PC-3 (cell line): ENCODE measurements at regions not wholly inside any gene's neighbourhood (a gene's known extent, or its start where the extent isn't known, plus 50 kb on each side); places are given as distances from the start of the nearest gene placed in this dataset.
A peak's percentile ranks its signal among the peaks of the same experiment; 100 is the strongest.

ENCODE experiments used
- ATAC-seq: fragments of 200-7000 bp; cut with Tn5 transposase; 2 replicates; pipeline ENCODE4 v1.9.1; 2020; ENCODE audit warnings: mild to moderate bottlenecking, moderate library complexity
- BruUV-seq: library from RNA; stranded (reverse); fragments of 400-500 nt; replicated peaks from 2 replicates; lab custom pipeline; 2021; lab: Mats Ljungman, UMichigan
- CTCF ChIA-PET: fragments of 300-600 bp; sonication (Branson Sonifier 250); formaldehyde crosslinking; loops from one replicate; lab custom pipeline; 2022; ENCODE audit warnings: antibody characterized with exemption; lab: Charles Lee
- POLR2A ChIA-PET: fragments of 300-600 bp; sonication (Branson Sonifier 250); formaldehyde crosslinking; loops from one replicate; lab custom pipeline; 2022; ENCODE audit warnings: antibody characterized with exemption; ENCODE audit not compliant: unreplicated experiment; lab: Charles Lee
- DNase-seq: peaks from one replicate; pipeline ENCODE4 v3.0.0-alpha.2; 2015
- H2AFZ ChIP-seq: fragments of 300-600 bp; sonication (generic); 2 replicates; pipeline ENCODE4 v1.6.0; 2016; ENCODE audit warnings: antibody characterized with exemption, low read length
- H3F3A ChIP-seq: fragments of 300-600 bp; sonication (generic); one replicate; pipeline ENCODE4 v1.6.0; 2017; ENCODE audit warnings: antibody characterized with exemption, low read length, control low read depth, mild to moderate bottlenecking; ENCODE audit not compliant: unreplicated experiment
- H3K27ac ChIP-seq: fragments of 300-600 bp; sonication (generic); 2 replicates; pipeline ENCODE4 v1.5.1; 2016; ENCODE audit warnings: mild to moderate bottlenecking, low read length
- H3K27me3 ChIP-seq: fragments of 300-600 bp; sonication (generic); 2 replicates; pipeline ENCODE4 v1.6.1; 2016; ENCODE audit warnings: low read length, mixed read lengths
- H3K36me3 ChIP-seq: fragments of 300-600 bp; sonication (generic); 2 replicates; pipeline ENCODE4 v1.6.1; 2016; ENCODE audit warnings: low read depth, mixed run types, low read length, mixed read lengths
- H3K4me1 ChIP-seq: fragments of 300-600 bp; sonication (generic); 2 replicates; pipeline ENCODE4 v1.5.1; 2016; ENCODE audit warnings: low read length; ENCODE audit not compliant: insufficient read depth
- H3K4me2 ChIP-seq: fragments of 300-600 bp; sonication (generic); 2 replicates; pipeline ENCODE4 v1.6.0; 2016; ENCODE audit warnings: low read length
- H3K4me3 ChIP-seq: fragments of 300-600 bp; sonication (generic); 2 replicates; pipeline ENCODE4 v1.5.1; 2016; ENCODE audit warnings: mild to moderate bottlenecking, low read length, mixed read lengths
- H3K79me2 ChIP-seq: fragments of 300-600 bp; sonication (generic); 2 replicates; pipeline ENCODE4 v1.6.1; 2017; ENCODE audit warnings: low read length, mixed read lengths
- H3K9ac ChIP-seq: fragments of 300-600 bp; sonication (generic); 2 replicates; pipeline ENCODE4 v1.6.0; 2016; ENCODE audit warnings: mild to moderate bottlenecking, low read length
- H3K9me2 ChIP-seq: fragments of 300-600 bp; sonication (generic); replicated peaks from 2 replicates; pipeline ENCODE4 v1.6.1; 2016; ENCODE audit warnings: mixed run types, low read length, mixed read lengths
- H3K9me3 ChIP-seq: fragments of 300-600 bp; sonication (generic); 2 replicates; pipeline ENCODE4 v1.6.1; 2016; ENCODE audit warnings: low read length, mixed read lengths
- H4K20me1 ChIP-seq: fragments of 300-600 bp; sonication (generic); 2 replicates; pipeline ENCODE4 v1.6.1; 2016; ENCODE audit warnings: low read length, mixed read lengths
- EZH2 ChIP-seq: fragments of 300-600 bp; sonication (generic); IDR thresholded peaks from one replicate; pipeline ENCODE4 v1.6.1; 2017; ENCODE audit warnings: antibody characterized with exemption, mild to moderate bottlenecking, low read length; ENCODE audit not compliant: unreplicated experiment
- EZH2phosphoT487 ChIP-seq: fragments of 300-600 bp; sonication (generic); IDR thresholded peaks from 2 replicates; pipeline ENCODE4 v1.6.1; 2018; ENCODE audit warnings: mild to moderate bottlenecking, antibody characterized with exemption, low read length, borderline replicate concordance
- intact Hi-C: fragments of 100-400 bp; cut with micrococcal nuclease; formaldehyde crosslinking; loops from 2 replicates; pipeline ENCODE4 v1.9.0; 2023
- TF ChIP-seq, protein P1 (sequence below): fragments of 300-600 bp; sonication (generic); conservative IDR thresholded peaks from 2 replicates; pipeline ENCODE4 v1.5.1; 2017; ENCODE audit warnings: antibody characterized with exemption, low read depth, mild to moderate bottlenecking, low read length

DNA sequence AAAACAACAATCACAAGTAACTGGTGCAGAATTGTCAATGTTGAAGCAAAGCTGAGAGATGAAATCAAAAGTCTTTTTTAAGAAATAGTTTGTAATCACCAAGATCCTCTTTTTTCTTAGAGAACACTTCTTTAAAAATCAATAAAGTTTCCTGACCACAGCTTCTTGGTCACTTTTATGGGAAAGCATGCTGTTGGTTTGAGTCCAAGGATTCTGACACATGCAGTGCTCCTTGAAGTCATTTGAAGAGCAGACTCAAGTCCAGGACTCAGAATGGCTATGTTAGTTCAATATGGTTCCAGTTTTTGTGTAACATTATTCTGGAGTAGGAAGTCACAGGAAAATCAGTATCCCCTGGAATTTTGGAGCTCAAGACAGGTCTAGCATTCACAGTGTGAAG, 480.6 kb downstream of the NR2F1-AS1 start:
- no peaks in the 10 kb centered on the region for H3K79me2 ChIP-seq
- no peak overlapping the region for H3K4me3 ChIP-seq
- ATAC-seq (peak; percentile 77), DNase-seq (peak; percentile 85)
- H3K27me3 ChIP-seq = no peaks in the 10 kb centered on the region
- CTCF ChIA-PET = no interaction called here
- H3K9me2 ChIP-seq = no peaks in the 10 kb centered on the region
- no peaks in the 10 kb centered on the region for H3F3A ChIP-seq
- no peaks in the 10 kb centered on the region for H3K36me3 ChIP-seq
- BruUV-seq = no TSS peak
- intact Hi-C loops = loop anchor here (2.0 to 5.0 kb wide), 2 partner anchors 152 to 480 kb away; partner anchors contain the start of gene NR2F1-AS1
- H3K4me2 ChIP-seq = peak overlapping the region; percentile 21
- H3K27ac ChIP-seq = peak overlapping the region; percentile 64
- no peaks in the 10 kb centered on the region for H4K20me1 ChIP-seq
- no peaks in the 10 kb centered on the region for H3K9me3 ChIP-seq
- no peak for TF ChIP-seq EZH2
- TF ChIP-seq, protein P1, sequence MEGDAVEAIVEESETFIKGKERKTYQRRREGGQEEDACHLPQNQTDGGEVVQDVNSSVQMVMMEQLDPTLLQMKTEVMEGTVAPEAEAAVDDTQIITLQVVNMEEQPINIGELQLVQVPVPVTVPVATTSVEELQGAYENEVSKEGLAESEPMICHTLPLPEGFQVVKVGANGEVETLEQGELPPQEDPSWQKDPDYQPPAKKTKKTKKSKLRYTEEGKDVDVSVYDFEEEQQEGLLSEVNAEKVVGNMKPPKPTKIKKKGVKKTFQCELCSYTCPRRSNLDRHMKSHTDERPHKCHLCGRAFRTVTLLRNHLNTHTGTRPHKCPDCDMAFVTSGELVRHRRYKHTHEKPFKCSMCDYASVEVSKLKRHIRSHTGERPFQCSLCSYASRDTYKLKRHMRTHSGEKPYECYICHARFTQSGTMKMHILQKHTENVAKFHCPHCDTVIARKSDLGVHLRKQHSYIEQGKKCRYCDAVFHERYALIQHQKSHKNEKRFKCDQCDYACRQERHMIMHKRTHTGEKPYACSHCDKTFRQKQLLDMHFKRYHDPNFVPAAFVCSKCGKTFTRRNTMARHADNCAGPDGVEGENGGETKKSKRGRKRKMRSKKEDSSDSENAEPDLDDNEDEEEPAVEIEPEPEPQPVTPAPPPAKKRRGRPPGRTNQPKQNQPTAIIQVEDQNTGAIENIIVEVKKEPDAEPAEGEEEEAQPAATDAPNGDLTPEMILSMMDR = no peak
- TF ChIP-seq EZH2phosphoT487 = no peak
- peaks cover 20% of the 10 kb centered on the region for H3K4me1 ChIP-seq
- H3K9ac ChIP-seq = no peak overlapping the region
- no peak overlapping the region for H2AFZ ChIP-seq
- POLR2A ChIA-PET = no interaction called here

DNA sequence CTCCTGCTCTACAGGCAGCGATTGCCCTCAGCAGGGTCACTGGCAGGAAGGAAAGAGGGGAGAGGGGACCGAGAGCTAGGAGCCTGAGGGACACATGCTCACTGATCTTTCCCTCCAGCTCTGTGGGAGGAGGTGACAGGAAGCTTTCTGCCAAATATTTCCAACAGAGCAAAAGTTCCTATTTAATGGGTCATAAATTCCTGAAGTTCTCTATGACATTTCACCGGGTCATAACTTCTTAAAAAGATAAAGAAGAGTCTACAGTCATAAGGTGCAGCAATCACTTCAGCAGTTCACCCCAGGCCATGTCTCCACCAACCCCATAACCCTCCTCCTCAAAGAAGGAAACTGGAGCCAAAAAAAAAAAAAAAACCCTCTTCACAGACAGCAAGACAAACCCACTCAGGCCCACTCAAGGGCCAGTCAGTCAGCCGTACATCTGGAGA, 481.1 kb downstream of the NR2F1-AS1 start:
- Histone ChIP-seq H4K20me1 (no peaks in the 10 kb centered on the region), H3K36me3 (no peaks in the 10 kb centered on the region), H3F3A (no peaks in the 10 kb centered on the region), H3K9me3 (no peaks in the 10 kb centered on the region), H3K4me3 (no peak overlapping the region), H2AFZ (no peak overlapping the region), H3K27me3 (no peaks in the 10 kb centered on the region), H3K27ac (peak overlapping the region; percentile 64), H3K4me2 (peak overlapping the region; percentile 21), H3K4me1 (peaks cover 20% of the 10 kb centered on the region), H3K79me2 (no peaks in the 10 kb centered on the region), H3K9ac (no peak overlapping the region), H3K9me2 (no peaks in the 10 kb centered on the region)
- CTCF ChIA-PET = no interaction called here
- DNase-seq (peak; percentile 61), ATAC-seq (peak; percentile 66)
- TF ChIP-seq EZH2 (no peak), EZH2phosphoT487 (no peak)
- TF ChIP-seq, protein P1 = no peak
- POLR2A ChIA-PET = no interaction called here
- intact Hi-C loops = loop anchor here (2.0 to 5.0 kb wide), 2 partner anchors 152 to 481 kb away; partner anchors contain the start of gene NR2F1-AS1
- BruUV-seq = no TSS peak

DNA sequence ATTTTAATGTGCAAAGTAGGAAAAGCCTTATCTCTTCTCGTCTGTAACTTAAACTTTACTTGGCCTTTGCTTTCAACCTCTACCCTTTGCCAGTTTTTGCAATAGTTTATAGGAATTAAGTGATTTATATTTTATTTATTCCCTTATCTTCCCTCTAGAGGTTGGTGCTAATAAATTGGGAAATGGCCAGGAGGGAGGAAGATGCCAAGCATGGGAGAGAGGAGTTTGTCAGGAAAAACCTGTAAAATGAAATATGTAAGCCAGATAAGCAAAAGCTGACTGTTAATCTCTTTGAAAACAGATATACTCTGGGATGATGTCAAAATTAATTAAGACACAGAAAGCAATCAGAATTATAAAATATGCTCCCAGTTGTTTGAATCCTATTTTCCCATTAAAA, 484.5 kb downstream of the NR2F1-AS1 start:
- intact Hi-C loops = no loop called here
- Histone ChIP-seq H3K4me3 (no peak overlapping the region), H3F3A (no peaks in the 10 kb centered on the region), H3K9ac (no peak overlapping the region), H3K4me2 (no peak overlapping the region), H3K27me3 (no peaks in the 10 kb centered on the region), H3K9me3 (no peaks in the 10 kb centered on the region), H4K20me1 (no peaks in the 10 kb centered on the region), H3K4me1 (peaks cover 33% of the 10 kb centered on the region), H3K79me2 (no peaks in the 10 kb centered on the region), H3K36me3 (no peaks in the 10 kb centered on the region), H3K27ac (no peak overlapping the region), H3K9me2 (no peaks in the 10 kb centered on the region), H2AFZ (no peak overlapping the region)
- BruUV-seq = no TSS peak
- TF ChIP-seq EZH2 = no peak
- no peak for TF ChIP-seq EZH2phosphoT487
- TF ChIP-seq, protein P1 = no peak
- CTCF ChIA-PET = no interaction called here
- DNase-seq (no peak), ATAC-seq (no peak)
- POLR2A ChIA-PET = no interaction called here
